ENCODE measurements at regions not wholly inside any gene's neighbourhood (a gene's known extent, or its start where the extent isn't known, plus 50 kb on each side); places are given as distances from the start of the nearest gene placed in this dataset.

GRCh38 chr3:115450036-115450435, 173.3 kb upstream of the GAP43 start:
- no peak for DNase-seq

- no peak for DNase-seq
These were observed 159.3 kb upstream of the GAP43 start for GRCh38 chr3:115464036-115464435.

GRCh38 chr3:115469649-115470048, 153.7 kb upstream of the GAP43 start:
- DNase-seq, result peak in 2 of 3 donors; percentile 5 to 10

GRCh38 chr3:115470254-115470653, 153.1 kb upstream of the GAP43 start:
- no peak for DNase-seq

GRCh38 chr3:115475178-115476041, 147.9 kb upstream of the GAP43 start:
- DNase-seq, result no peak

GRCh38 chr3:115476472-115476871, 146.8 kb upstream of the GAP43 start:
- no peak for DNase-seq

- no peak for DNase-seq
These were observed 145.0 kb upstream of the GAP43 start for GRCh38 chr3:115478359-115478758.

GRCh38 chr3:115486880-115487279, 136.4 kb upstream of the GAP43 start:
- no peak for DNase-seq

GRCh38 chr3:115487968-115488367, 135.3 kb upstream of the GAP43 start:
- DNase-seq, result no peak

GRCh38 chr3:115488409-115488808, 134.9 kb upstream of the GAP43 start:
- no peak for DNase-seq

GRCh38 chr3:115494826-115495225, 128.5 kb upstream of the GAP43 start:
- peak in 2 of 3 donors; percentile 17 to 36 for DNase-seq

GRCh38 chr3:115498421-115498820, 124.9 kb upstream of the GAP43 start:
- no peak for DNase-seq

GRCh38 chr3:115498898-115499297, 124.4 kb upstream of the GAP43 start:
- no peak for DNase-seq

GRCh38 chr3:115499666-115500065, 123.6 kb upstream of the GAP43 start:
- DNase-seq, result no peak

GRCh38 chr3:115500795-115501194, 122.5 kb upstream of the GAP43 start:
- DNase-seq, result no peak

- no peak for DNase-seq
These were observed 121.2 kb upstream of the GAP43 start for GRCh38 chr3:115502128-115502527.

- no peak for DNase-seq
These were observed 119.9 kb upstream of the GAP43 start for GRCh38 chr3:115503394-115503793.

- DNase-seq, result no peak
These were observed 114.7 kb upstream of the GAP43 start for GRCh38 chr3:115508562-115508961.

GRCh38 chr3:115512565-115513415, 110.5 kb upstream of the GAP43 start:
- peak; percentile 45 to 83 (median 55) for DNase-seq

GRCh38 chr3:115513416-115513800, 109.9 kb upstream of the GAP43 start:
- no peak for DNase-seq

- no peak for DNase-seq
These were observed 105.8 kb upstream of the GAP43 start for GRCh38 chr3:115517457-115518050.

GRCh38 chr3:115518100-115518852, 105.0 kb upstream of the GAP43 start:
- peak; percentile 55 to 90 (median 73) for DNase-seq
